ENCODE measurements at regions not wholly inside any gene's neighbourhood (a gene's known extent, or its start where the extent isn't known, plus 50 kb on each side); places are given as distances from the start of the nearest gene placed in this dataset.

DNA sequence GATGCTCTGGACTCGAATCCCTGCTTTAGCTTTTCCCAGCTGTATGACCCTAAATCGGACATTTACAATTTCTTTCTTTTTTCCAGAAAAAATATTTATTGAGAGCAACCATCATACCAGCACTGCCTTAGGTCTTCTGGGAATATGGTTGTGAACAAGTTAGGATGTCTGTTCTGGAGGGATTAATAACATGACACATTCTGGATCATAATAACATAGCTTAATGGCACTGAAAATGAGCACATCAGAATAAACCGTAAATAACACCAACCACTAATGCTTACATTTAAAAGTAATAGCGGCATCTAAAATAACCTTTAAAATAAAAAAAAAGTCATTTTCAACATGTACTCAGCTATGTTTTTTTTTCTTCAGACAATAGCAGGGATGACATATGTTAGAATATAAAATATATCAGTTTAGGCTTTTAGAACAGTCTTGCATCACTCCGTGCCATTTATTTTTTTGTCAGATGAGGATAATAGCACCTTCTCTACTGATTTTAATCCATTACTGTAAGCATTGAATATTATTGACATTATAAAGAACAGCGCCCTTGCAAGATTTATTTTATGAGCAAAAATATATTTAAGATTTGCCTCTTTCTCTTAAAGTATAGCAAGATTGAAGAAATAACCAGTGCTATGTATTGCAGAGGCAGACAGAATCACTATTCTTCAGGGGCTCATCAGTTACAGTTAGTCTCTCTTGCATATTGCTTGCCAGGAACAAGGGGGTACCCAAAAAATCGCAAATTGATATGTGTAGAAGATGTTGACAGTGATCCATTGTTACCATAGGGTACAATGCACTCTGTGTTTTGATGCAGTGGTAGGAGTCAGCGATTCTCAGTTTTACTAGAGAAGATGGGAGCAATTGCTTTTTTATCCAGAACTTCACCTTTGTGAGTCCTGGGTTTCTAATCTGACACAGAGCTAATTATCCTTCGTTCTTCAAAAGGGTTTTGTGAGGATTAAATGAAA is 168.4 kb upstream of the NR3C1 start:
- WGBS, 5 donors: 93 to 98% (median 95%) methylated on average over 9 of the region's 9 CpGs
- intact Hi-C loops (cut with DNase I; ENCODE audit: low total_unique reads): no loop called here

DNA sequence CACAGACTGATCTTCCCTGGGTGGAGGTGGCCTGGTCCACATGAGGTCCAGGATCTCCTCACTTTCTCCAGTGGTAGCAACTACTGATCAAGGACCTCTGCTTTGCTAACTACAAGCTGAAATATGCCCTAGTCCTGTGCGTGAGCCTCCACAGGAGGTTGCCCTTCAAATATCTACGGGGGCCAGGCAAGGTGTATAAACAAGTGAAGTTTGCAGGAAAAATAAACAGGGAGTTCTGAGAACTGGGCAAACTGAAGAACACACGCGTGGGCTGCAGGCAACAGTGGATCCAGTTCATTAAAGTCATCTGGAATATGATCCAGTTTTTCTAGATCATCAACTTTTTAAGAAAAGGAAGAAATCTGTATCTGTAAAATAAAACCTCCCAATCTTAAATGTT is 167.5 kb upstream of the NR3C1 start:
- no peaks in the 10 kb centered on the region for H3K27me3 ChIP-seq (replicated peaks in 1 of 7)
- H3K27ac ChIP-seq: no peak overlapping the region
- no peak for DNase-seq
- WGBS, 5 donors: 90 to 98% (median 94%) methylated on average over 4 of the region's 4 CpGs
- H3K4me3 ChIP-seq: no peak overlapping the region
- H3K36me3 ChIP-seq: no peaks in the 10 kb centered on the region
- H3K9me3 ChIP-seq: no peaks in the 10 kb centered on the region
- TF ChIP-seq POLR2AphosphoS5 (IDR thresholded peaks at IDR 0.05): no peak
- TF ChIP-seq, protein P1, sequence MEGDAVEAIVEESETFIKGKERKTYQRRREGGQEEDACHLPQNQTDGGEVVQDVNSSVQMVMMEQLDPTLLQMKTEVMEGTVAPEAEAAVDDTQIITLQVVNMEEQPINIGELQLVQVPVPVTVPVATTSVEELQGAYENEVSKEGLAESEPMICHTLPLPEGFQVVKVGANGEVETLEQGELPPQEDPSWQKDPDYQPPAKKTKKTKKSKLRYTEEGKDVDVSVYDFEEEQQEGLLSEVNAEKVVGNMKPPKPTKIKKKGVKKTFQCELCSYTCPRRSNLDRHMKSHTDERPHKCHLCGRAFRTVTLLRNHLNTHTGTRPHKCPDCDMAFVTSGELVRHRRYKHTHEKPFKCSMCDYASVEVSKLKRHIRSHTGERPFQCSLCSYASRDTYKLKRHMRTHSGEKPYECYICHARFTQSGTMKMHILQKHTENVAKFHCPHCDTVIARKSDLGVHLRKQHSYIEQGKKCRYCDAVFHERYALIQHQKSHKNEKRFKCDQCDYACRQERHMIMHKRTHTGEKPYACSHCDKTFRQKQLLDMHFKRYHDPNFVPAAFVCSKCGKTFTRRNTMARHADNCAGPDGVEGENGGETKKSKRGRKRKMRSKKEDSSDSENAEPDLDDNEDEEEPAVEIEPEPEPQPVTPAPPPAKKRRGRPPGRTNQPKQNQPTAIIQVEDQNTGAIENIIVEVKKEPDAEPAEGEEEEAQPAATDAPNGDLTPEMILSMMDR (IDR thresholded peaks at IDR 0.05 in 8 of 11, conservative IDR thresholded peaks at IDR 0.05 in 3 of 11): no peak
- no peak for TF ChIP-seq POLR2A (IDR thresholded peaks at IDR 0.05)
- no peaks in the 10 kb centered on the region for H3K4me1 ChIP-seq
- intact Hi-C loops (cut with DNase I; ENCODE audit: low total_unique reads): no loop called here

More for the DNA sequence above, 168.4 kb upstream of the NR3C1 start:
- H3K36me3 ChIP-seq: no peaks in the 10 kb centered on the region
- no peak for TF ChIP-seq POLR2A (IDR thresholded peaks at IDR 0.05)
- no peak for TF ChIP-seq POLR2AphosphoS5 (IDR thresholded peaks at IDR 0.05)
- TF ChIP-seq, protein P1 (IDR thresholded peaks at IDR 0.05 in 8 of 11, conservative IDR thresholded peaks at IDR 0.05 in 3 of 11): no peak
- H3K9me3 ChIP-seq: no peaks in the 10 kb centered on the region
- no peaks in the 10 kb centered on the region for H3K4me1 ChIP-seq
- no peak overlapping the region for H3K4me3 ChIP-seq
- no peaks in the 10 kb centered on the region for H3K27me3 ChIP-seq (replicated peaks in 1 of 7)
- DNase-seq: no peak
- H3K27ac ChIP-seq: no peak overlapping the region

DNA sequence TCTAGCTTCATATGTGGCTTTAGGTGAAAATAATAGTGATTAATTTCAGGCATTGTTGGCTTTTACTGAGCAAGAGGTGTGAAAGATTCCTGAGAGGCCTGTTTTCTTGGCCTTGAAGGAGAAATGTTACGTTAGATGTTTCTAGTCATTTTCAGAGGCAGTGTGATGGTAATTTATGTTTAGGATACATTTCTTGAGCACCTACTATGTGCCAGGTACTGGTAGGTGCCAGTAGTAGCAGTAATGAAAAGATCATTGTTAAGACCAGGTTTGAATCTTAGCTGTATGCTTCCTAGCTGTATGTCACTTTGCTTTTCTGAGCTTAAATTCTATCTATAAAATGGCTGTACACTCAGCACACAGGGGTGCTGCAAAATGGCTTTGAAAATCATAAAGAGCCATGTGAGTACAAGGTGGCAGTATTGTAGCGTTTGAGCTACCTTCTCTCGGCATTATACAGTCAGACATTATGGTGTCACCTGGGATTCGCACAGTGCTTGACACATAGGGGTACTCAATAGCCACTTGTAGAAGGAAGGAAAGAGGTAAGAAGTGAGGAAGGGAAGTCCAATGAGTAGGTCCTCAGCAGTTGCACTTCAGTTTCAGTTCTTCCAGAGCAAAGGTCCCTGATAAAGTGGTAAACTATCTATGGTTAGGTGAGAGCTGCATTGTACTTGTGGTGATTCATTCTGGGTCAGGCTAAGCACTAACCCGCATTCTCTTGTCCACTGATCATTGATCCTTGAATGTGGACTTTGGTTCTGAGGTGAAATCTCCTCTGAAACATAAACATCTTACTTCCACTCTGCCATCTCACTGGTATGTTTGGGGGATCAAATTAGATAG is 166.5 kb upstream of the NR3C1 start:
- intact Hi-C loops (cut with DNase I; ENCODE audit: low total_unique reads): no loop called here
- 88 to 94% (median 90%) methylated on average over 5 of the region's 5 CpGs for WGBS, 5 donors

More for the DNA sequence above, 166.5 kb upstream of the NR3C1 start:
- TF ChIP-seq, protein P1 (IDR thresholded peaks at IDR 0.05 in 8 of 11, conservative IDR thresholded peaks at IDR 0.05 in 3 of 11): no peak
- TF ChIP-seq POLR2A (IDR thresholded peaks at IDR 0.05): no peak
- no peak for TF ChIP-seq POLR2AphosphoS5 (IDR thresholded peaks at IDR 0.05)
- Histone ChIP-seq H3K4me1 (peaks cover 0 to under 1% (median 0%) of the 10 kb centered on the region in 6 donors), H3K36me3 (no peaks in the 10 kb centered on the region), H3K9me3 (no peaks in the 10 kb centered on the region), H3K4me3 (no peak overlapping the region), H3K27ac (no peak overlapping the region), H3K27me3 (replicated peaks in 1 of 7) (no peaks in the 10 kb centered on the region)
- DNase-seq: no peak

Measured in spleen (tissue), 11 donors.